ENCODE measurements at regions not wholly inside any gene's neighbourhood (a gene's known extent, or its start where the extent isn't known, plus 50 kb on each side); places are given as distances from the start of the nearest gene placed in this dataset.

DNA sequence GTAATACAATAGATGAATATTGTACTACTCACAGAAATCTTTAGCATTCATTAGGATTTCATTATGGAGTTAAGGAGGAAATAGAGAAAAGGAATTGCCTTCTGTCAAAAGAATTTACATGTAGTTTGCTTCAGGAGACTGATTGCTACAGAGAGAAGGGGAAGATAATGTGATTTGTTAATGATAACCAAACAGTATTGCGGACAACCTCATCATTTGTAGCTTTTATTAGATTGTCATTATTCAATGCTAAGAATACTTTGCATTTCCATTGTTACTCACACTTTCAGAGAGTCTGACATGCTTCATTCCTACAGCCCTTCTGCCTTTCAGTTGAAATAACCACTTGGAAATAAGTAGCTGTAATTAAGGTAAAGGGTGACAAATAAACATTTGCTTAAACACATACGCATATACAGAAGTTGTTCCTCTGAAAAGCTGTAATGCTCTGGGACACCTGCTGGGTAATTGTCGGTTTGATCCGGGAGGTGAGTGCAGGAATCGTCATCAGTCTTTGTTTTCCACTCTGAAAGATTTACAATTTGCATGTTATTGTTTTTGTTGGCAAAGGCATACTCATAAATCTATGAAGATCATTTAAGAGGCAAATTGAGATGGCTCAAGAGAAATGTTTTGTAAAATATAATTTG, 600.2 kb downstream of the TRHDE start:
- ATAC-seq (ENCODE audit: low read depth) (no peak), DNase-seq (ENCODE audit: low spot score) (no peak)
- H3K27ac ChIP-seq (ENCODE audit: poor library complexity, severe bottlenecking), result no peak overlapping the region

DNA sequence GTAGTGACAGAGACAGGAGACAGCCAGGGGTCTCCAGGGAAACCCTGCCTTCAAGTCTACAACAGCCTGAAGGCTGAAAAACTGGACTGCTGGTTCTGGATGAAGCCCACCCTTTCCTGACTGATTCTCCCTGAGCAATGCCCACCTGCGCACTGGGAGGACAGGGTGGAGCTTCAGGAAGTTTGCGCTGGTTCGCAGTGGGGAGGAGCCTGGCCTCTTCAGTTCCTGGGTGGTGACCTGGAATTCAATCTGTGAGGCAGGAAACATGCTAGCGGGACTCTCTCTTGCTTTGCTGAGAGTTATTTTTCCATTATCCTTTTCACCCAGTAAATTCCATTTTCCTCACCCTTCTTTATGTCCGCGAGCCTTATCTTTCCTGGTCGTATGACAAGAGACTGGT, 600.8 kb downstream of the TRHDE start:
- Histone ChIP-seq H3K4me3 (ENCODE audit: severe bottlenecking) (no peak overlapping the region), H3K36me3 (ENCODE audit: low read depth) (no peaks in the 10 kb centered on the region), H3K27me3 (ENCODE audit: insufficient read depth, poor library complexity, severe bottlenecking) (no peaks in the 10 kb centered on the region), H3K27ac (ENCODE audit: poor library complexity, severe bottlenecking) (no peak overlapping the region), H3K4me1 (ENCODE audit: insufficient read depth, poor library complexity, severe bottlenecking) (no peaks in the 10 kb centered on the region), H3K9me3 (ENCODE audit: severe bottlenecking) (peaks cover 2% of the 10 kb centered on the region)
- no peak for TF ChIP-seq CTCF (IDR thresholded peaks at IDR 0.05; ENCODE audit: poor library complexity, severe bottlenecking)
- no peak for DNase-seq (ENCODE audit: low spot score)
- ATAC-seq (ENCODE audit: low read depth), result no peak

More for the DNA sequence above, 600.2 kb downstream of the TRHDE start:
- Histone ChIP-seq H3K9me3 (ENCODE audit: severe bottlenecking) (peaks cover 2% of the 10 kb centered on the region), H3K27me3 (ENCODE audit: insufficient read depth, poor library complexity, severe bottlenecking) (no peaks in the 10 kb centered on the region), H3K4me3 (ENCODE audit: severe bottlenecking) (no peak overlapping the region), H3K4me1 (ENCODE audit: insufficient read depth, poor library complexity, severe bottlenecking) (no peaks in the 10 kb centered on the region), H3K36me3 (ENCODE audit: low read depth) (no peaks in the 10 kb centered on the region)
- no peak for TF ChIP-seq CTCF (IDR thresholded peaks at IDR 0.05; ENCODE audit: poor library complexity, severe bottlenecking)

GRCh38 chr12:72876092-72876491, 603.9 kb downstream of the TRHDE start:
- Histone ChIP-seq H3K4me3 (ENCODE audit: severe bottlenecking) (no peak overlapping the region), H3K36me3 (ENCODE audit: low read depth) (no peaks in the 10 kb centered on the region), H3K27ac (ENCODE audit: poor library complexity, severe bottlenecking) (no peak overlapping the region), H3K27me3 (ENCODE audit: insufficient read depth, poor library complexity, severe bottlenecking) (no peaks in the 10 kb centered on the region), H3K4me1 (ENCODE audit: insufficient read depth, poor library complexity, severe bottlenecking) (no peaks in the 10 kb centered on the region), H3K9me3 (ENCODE audit: severe bottlenecking) (peaks cover 2% of the 10 kb centered on the region)
- no peak for TF ChIP-seq CTCF (IDR thresholded peaks at IDR 0.05; ENCODE audit: poor library complexity, severe bottlenecking)
- ATAC-seq (ENCODE audit: low read depth) (no peak), DNase-seq (ENCODE audit: low spot score) (no peak)

DNA sequence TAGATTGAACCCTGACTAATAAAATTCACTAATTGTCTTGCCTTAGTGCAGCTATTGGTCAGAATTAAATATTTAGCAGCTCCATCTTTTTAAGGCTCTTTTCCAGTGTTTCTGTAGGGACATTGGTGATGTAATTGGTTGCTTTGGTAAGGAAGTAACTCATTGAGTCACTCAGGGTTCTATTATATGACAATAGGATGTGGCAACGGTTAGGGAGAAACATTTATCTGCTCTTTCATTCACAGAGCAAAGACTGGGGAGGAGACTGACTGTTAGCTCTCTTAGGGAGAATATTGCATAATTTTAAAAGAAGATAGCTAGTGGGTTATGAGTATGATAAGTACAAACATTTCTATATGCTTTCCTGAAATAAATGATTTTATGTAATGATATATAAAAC, 616.5 kb downstream of the TRHDE start:
- no peak for ATAC-seq (ENCODE audit: low read depth)
- no peak for DNase-seq (ENCODE audit: low spot score)

More for the DNA sequence above, 616.5 kb downstream of the TRHDE start:
- no peaks in the 10 kb centered on the region for H3K36me3 ChIP-seq (ENCODE audit: low read depth)
- no peak overlapping the region for H3K27ac ChIP-seq (ENCODE audit: poor library complexity, severe bottlenecking)
- H3K4me3 ChIP-seq (ENCODE audit: severe bottlenecking), result no peak overlapping the region
- peaks cover 3% of the 10 kb centered on the region for H3K27me3 ChIP-seq (ENCODE audit: insufficient read depth, poor library complexity, severe bottlenecking)
- no peaks in the 10 kb centered on the region for H3K9me3 ChIP-seq (ENCODE audit: severe bottlenecking)
- no peaks in the 10 kb centered on the region for H3K4me1 ChIP-seq (ENCODE audit: insufficient read depth, poor library complexity, severe bottlenecking)
- no peak for TF ChIP-seq CTCF (IDR thresholded peaks at IDR 0.05; ENCODE audit: poor library complexity, severe bottlenecking)

Measured in RWPE2 (cell line).